ENCODE measurements at regions not wholly inside any gene's neighbourhood (a gene's known extent, or its start where the extent isn't known, plus 50 kb on each side); places are given as distances from the start of the nearest gene placed in this dataset.

DNA sequence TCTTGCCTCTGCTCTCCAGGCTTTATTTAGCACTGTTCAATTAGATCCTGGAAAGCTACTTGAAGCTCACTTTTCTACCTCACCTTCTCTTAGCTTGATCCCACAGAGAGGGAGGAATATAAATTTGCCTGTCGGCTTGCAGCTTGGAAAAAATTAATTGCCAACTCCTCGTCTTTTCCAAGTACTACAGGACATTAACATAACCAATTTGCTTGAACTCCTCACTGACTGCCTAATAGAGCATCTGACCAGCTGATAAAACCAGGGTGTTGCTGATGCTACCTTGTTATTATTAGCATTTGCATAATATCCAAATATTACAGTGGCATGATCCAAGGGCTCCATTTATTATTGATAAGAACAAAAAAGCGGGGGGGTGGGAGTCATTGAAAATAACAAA is 561.8 kb downstream of the MCTP2 start:
- no peak for DNase-seq
- in situ Hi-C loops (cut with HindIII; ENCODE audit: low pct_ligation_motif_present, low pct_unique_long_range_greater_than_20kb, low sequenced_read_pairs) = no loop called here

DNA sequence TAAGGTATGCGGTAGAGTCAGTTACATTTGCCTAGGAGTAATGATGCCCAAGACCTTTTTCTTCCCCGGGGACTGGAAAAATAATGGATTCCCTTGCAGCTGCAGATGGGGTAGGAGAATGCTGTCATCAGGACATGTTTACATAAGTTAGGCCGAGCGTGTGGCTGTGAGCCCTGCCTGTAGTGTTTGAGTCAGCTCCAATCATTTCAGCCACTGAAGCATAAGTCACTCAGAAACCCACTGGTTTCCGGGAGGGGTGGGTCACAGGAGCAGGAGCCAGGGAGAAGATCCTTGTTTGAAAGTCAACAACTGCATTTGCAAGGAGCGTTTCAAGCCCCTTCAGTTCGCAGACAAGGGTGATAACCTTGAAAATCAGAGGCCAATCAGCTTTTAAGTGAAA is 562.3 kb downstream of the MCTP2 start:
- in situ Hi-C loops (cut with HindIII; ENCODE audit: low pct_ligation_motif_present, low pct_unique_long_range_greater_than_20kb, low sequenced_read_pairs) = no loop called here

DNA sequence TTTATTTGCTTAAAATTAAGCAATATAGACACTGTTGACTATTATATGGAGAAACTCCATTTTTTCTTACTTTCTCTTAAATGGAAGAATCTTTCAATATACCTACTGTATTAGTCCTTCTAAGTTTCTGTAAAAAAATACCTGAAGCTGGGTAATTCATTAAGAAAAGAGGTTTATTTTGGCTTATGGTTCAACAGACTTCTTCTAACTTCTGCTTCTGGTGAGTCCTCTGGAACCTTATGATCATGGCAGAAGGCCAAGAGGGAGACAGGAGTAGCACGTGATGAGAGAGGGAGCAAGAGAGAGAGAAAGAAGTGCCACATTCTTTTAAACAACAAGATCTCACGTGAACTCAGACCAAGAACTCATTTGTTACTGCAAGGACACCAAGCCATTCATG is 573.3 kb downstream of the MCTP2 start:
- DNase-seq = no peak
- in situ Hi-C loops (cut with HindIII; ENCODE audit: low pct_ligation_motif_present, low pct_unique_long_range_greater_than_20kb, low sequenced_read_pairs) = no loop called here

More for the DNA sequence above, 562.3 kb downstream of the MCTP2 start:
- DNase-seq = no peak

DNA sequence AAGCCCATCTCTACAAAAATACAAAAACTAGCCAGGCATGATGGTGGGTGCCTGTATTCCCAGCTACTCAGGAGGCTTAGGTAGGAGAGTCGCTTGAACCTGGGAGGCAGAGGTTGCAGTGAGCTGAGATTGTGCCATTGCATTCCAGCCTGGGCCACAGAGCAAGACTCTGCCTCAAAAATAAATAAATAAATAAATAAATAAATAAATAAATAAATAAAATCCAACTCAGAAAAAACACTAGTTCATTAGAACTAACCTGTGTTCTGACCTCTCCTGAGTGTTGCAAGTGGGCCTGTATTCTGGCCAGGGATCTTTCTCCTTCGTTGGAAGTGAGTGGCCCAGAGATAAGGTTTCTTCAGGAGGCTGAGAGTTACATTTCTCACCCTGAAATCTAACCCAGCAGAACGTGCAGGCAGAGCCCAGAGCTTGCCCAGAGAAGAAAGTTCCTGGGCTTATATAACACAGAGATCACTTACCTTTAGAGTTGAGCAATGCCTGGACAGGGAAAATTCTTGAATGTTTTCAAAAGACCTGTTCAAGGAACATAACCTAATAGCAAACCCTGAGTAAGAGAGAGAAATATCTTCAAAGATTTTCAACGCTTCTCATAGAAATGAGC is 583.9 kb downstream of the MCTP2 start:
- no peak for DNase-seq
- in situ Hi-C loops (cut with HindIII; ENCODE audit: low pct_ligation_motif_present, low pct_unique_long_range_greater_than_20kb, low sequenced_read_pairs) = no loop called here

DNA sequence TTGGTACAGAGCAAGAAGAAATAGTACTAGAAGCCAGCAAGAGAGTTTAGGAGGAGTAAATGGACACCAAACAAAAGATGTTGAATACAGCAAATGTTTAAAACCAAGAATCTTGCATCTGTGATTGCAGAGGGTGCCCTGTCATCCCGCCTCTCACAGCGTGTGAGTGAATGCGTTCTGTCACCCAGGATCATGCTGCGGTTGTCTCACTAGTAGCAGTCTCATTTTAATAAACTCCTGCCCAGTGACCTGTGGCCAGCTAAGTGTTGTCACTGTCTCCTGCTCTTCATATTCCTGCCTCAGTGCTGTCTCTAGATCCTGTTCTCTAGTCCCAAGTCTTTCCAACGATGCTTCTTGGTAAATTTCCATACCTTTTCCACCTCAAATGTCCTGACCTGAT is 584.6 kb downstream of the MCTP2 start:
- no peak for DNase-seq
- in situ Hi-C loops (cut with HindIII; ENCODE audit: low pct_ligation_motif_present, low pct_unique_long_range_greater_than_20kb, low sequenced_read_pairs) = no loop called here

GRCh38 chr15:94829887-94830884 is 598.8 kb downstream of the MCTP2 start:
- DNase-seq = no peak
- in situ Hi-C loops (cut with HindIII; ENCODE audit: low pct_ligation_motif_present, low pct_unique_long_range_greater_than_20kb, low sequenced_read_pairs) = no loop called here

GRCh38 chr15:94834000-94834399 is 602.6 kb downstream of the MCTP2 start:
- in situ Hi-C loops (cut with HindIII; ENCODE audit: low pct_ligation_motif_present, low pct_unique_long_range_greater_than_20kb, low sequenced_read_pairs) = no loop called here
- DNase-seq = no peak

DNA sequence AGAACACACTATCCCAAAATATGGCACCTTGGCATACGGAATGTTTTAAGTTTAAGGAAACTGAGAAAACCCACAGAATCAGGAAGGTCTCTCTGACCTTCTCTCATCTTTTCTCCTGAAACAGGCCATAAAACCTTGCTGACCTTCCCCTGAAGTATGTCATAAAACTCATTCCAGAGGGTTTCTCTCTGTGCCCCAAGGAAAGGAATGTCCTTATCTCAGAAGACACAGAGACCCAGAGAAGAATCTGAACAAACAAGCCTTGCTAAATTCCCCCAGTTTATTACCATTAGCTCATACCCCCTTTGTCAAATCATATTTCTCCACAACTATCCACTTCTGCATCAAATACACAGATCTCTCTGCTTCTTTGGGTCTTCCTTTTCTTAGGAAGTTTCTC is 603.1 kb downstream of the MCTP2 start:
- in situ Hi-C loops (cut with HindIII; ENCODE audit: low pct_ligation_motif_present, low pct_unique_long_range_greater_than_20kb, low sequenced_read_pairs) = no loop called here
- DNase-seq = no peak

DNA sequence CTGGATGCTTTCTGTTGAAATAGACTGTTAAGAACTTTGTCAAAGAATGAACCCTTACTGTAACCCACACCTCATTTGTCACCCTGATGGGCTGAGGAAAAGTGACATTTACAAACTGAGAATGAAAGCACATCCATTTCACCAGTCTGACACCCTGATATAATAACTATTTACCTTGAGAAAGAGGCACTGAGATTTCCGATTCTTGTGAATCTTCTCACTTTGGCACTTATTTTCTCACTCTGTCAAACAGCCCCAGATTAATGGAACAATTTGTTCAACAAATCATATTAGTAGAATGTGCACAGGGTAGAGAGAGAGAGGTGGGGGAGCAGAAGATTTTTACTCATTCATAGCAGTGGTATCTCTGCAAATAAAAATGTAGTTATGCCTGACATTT is 606.9 kb downstream of the MCTP2 start:
- DNase-seq = no peak
- in situ Hi-C loops (cut with HindIII; ENCODE audit: low pct_ligation_motif_present, low pct_unique_long_range_greater_than_20kb, low sequenced_read_pairs) = no loop called here

GRCh38 chr15:94840794-94841783 is 609.7 kb downstream of the MCTP2 start:
- DNase-seq = no peak
- in situ Hi-C loops (cut with HindIII; ENCODE audit: low pct_ligation_motif_present, low pct_unique_long_range_greater_than_20kb, low sequenced_read_pairs) = no loop called here

- in situ Hi-C loops (cut with HindIII; ENCODE audit: low pct_ligation_motif_present, low pct_unique_long_range_greater_than_20kb, low sequenced_read_pairs) = no loop called here
- no peak for DNase-seq
Measured at GRCh38 chr15:94843060-94843459, 611.7 kb downstream of the MCTP2 start.

GRCh38 chr15:94844198-94844537 is 612.8 kb downstream of the MCTP2 start:
- in situ Hi-C loops (cut with HindIII; ENCODE audit: low pct_ligation_motif_present, low pct_unique_long_range_greater_than_20kb, low sequenced_read_pairs) = no loop called here
- no peak for DNase-seq

DNA sequence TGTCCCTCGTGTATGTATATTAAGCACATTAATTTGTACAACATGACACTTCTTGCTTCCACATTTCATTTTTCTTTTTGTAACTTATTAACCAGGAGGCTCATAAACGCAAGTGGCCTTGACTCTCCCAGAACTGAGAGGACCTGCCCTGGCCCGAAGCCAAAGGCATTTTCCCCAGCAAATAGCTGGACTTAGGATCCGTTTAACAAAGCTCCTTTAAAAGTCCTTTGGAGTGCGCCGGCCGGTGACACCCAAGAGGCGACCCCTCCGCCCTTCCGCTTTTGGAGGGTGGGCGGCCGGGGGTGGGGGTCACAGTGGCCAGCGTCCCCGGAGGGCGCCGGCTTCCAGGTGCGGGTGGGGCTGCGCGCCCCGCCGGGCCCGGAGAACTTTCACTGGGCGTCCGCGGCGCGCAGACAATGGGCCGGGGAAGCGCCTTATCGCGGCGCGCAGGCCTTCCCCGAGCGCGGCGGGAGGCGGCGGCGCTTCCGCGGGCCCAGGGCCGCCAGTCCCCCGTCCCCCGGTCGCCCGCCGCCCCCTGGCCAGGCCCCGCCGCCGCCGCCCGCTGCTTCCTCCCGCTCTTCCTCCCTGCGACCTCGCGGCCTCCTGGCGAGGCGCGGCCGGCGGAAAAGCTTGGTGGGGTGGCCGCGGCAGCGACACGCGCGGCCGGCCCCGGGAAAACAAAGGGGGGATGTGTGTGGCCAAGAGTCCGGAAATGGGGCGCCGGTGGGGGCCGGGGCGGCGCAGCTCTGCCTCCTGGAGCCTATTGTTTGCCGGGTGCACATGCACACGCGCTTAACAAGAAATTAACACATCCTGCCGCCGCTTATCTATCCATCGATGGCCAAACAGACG is 613.4 kb downstream of the MCTP2 start:
- in situ Hi-C loops (cut with HindIII; ENCODE audit: low pct_ligation_motif_present, low pct_unique_long_range_greater_than_20kb, low sequenced_read_pairs) = no loop called here
- DNase-seq = peak; percentile 16

DNA sequence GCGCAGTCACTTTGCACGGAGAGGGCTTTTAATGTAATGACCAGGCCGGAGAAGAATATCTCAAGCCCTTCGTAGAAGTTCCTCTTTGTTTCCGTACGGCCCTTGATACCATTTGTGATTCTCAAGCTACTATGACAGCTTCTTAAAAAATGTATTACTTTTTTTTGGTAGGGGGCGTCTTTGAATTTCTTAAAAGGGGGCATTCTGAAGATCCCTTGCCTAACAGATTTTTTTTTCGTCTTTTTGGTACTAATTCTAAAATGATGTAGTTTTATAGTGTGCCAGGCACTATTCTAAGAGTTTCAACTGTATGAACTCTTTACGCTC is 614.0 kb downstream of the MCTP2 start:
- in situ Hi-C loops (cut with HindIII; ENCODE audit: low pct_ligation_motif_present, low pct_unique_long_range_greater_than_20kb, low sequenced_read_pairs) = no loop called here

DNA sequence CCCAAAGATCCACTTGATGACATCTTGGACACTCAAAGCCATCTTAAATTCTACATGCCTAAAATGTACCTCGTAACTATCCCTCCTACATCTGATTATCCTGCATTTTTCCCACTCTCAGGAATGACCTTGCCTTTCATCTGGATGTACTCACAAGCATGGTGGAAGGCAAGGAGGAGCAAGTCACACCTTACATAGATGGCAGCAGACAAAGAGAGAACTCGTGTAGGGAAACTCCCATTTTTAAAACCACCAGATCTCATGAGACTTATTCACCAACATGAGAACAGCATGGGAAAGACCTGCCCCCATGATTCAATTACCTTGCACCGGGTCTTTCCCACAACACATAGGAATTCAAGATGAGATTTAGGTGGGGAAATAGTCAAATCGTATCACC is 616.0 kb downstream of the MCTP2 start:
- in situ Hi-C loops (cut with HindIII; ENCODE audit: low pct_ligation_motif_present, low pct_unique_long_range_greater_than_20kb, low sequenced_read_pairs) = no loop called here
- no peak for DNase-seq

More for the DNA sequence above, 614.0 kb downstream of the MCTP2 start:
- DNase-seq = no peak

DNA sequence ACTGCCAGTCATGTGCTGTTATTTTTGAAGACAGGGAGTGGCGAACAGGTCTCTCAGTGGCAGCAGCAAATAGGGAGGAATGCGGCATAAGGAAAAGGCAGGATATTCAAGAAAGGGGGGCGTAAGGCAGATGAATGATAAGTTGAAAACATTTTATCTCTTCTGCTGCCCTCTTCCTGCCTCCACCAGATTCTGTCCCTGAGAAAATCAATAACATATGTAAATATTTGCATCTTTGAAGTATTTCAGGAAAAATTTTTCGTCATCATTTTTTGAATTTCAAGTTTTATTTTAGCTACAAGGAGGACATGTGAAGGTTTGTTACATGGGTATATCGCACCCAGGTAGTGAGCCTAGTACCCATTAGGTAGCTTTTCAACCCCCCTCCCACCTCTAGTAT is 616.7 kb downstream of the MCTP2 start:
- no peak for DNase-seq
- in situ Hi-C loops (cut with HindIII; ENCODE audit: low pct_ligation_motif_present, low pct_unique_long_range_greater_than_20kb, low sequenced_read_pairs) = no loop called here

DNA sequence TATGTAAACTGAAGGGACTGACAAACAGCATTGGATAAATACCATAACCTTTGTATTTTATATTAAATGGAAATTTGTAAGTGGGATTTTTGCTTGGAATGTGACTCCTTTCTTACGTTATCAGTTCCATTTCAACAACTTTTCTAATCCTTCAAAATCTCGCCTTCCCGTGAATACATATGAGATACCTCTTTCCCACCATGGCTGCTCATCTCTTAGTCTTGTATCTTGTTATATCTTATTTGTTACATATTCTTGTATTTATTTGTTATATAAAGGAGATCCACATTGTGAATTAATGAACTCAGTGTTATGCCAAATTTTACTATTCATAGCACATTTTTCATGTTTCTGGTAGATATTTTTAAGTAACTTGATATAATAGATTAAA is 623.7 kb downstream of the MCTP2 start:
- in situ Hi-C loops (cut with HindIII; ENCODE audit: low pct_ligation_motif_present, low pct_unique_long_range_greater_than_20kb, low sequenced_read_pairs) = no loop called here
- no peak for DNase-seq

Measured in ACHN (cell line).